ENCODE measurements at regions not wholly inside any gene's neighbourhood (a gene's known extent, or its start where the extent isn't known, plus 50 kb on each side); places are given as distances from the start of the nearest gene placed in this dataset.

- Histone ChIP-seq H3K4me3 (ENCODE audit: insufficient read depth, low read length) (no peak overlapping the region), H3K4me2 (ENCODE audit: insufficient read depth, low read length) (no peak overlapping the region), H4K20me1 (ENCODE audit: insufficient read depth, low read length) (no peaks in the 10 kb centered on the region), H3K9me3 (ENCODE audit: low read depth, low read length) (peaks cover 4% of the 10 kb centered on the region), H3K27me3 (ENCODE audit: insufficient read depth, low read length) (no peaks in the 10 kb centered on the region), H3K36me3 (ENCODE audit: insufficient read depth, low read length) (no peaks in the 10 kb centered on the region), H3K27ac (ENCODE audit: low read depth, low read length) (no peak overlapping the region), H3K4me1 (ENCODE audit: insufficient read depth, low read length) (no peaks in the 10 kb centered on the region), H2AFZ (ENCODE audit: low read length) (no peak overlapping the region), H3K79me2 (ENCODE audit: insufficient read depth, low read length) (no peaks in the 10 kb centered on the region)
- no peak for TF ChIP-seq CTCF (IDR thresholded peaks at IDR 0.05; ENCODE audit: extremely low read depth, low read depth, low read length)
- DNase-seq (ENCODE audit: insufficient read length, low spot score, missing footprints): no peak
Measured at GRCh38 chr2:58954880-58955385, 713.8 kb upstream of the FANCL start.

GRCh38 chr2:58951722-58952121 is 710.6 kb upstream of the FANCL start:
- H3K4me1 ChIP-seq (ENCODE audit: insufficient read depth, low read length): no peaks in the 10 kb centered on the region
- no peaks in the 10 kb centered on the region for H4K20me1 ChIP-seq (ENCODE audit: insufficient read depth, low read length)
- H3K27me3 ChIP-seq (ENCODE audit: insufficient read depth, low read length): no peaks in the 10 kb centered on the region
- no peak for DNase-seq (ENCODE audit: insufficient read length, low spot score, missing footprints)
- TF ChIP-seq CTCF (IDR thresholded peaks at IDR 0.05; ENCODE audit: extremely low read depth, low read depth, low read length): no peak
- H3K9me3 ChIP-seq (ENCODE audit: low read depth, low read length): peaks cover 2% of the 10 kb centered on the region
- H3K36me3 ChIP-seq (ENCODE audit: insufficient read depth, low read length): no peaks in the 10 kb centered on the region
- no peak overlapping the region for H2AFZ ChIP-seq (ENCODE audit: low read length)
- no peaks in the 10 kb centered on the region for H3K79me2 ChIP-seq (ENCODE audit: insufficient read depth, low read length)
- no peak overlapping the region for H3K4me2 ChIP-seq (ENCODE audit: insufficient read depth, low read length)
- no peak overlapping the region for H3K27ac ChIP-seq (ENCODE audit: low read depth, low read length)
- H3K4me3 ChIP-seq (ENCODE audit: insufficient read depth, low read length): no peak overlapping the region

- Histone ChIP-seq H3K27ac (ENCODE audit: low read depth, low read length) (no peak overlapping the region), H3K27me3 (ENCODE audit: insufficient read depth, low read length) (no peaks in the 10 kb centered on the region), H2AFZ (ENCODE audit: low read length) (no peak overlapping the region)
Measured at GRCh38 chr2:58950795-58951462, 709.8 kb upstream of the FANCL start.

More at GRCh38 chr2:58950795-58951462, 709.8 kb upstream of the FANCL start:
- TF ChIP-seq CTCF (IDR thresholded peaks at IDR 0.05; ENCODE audit: extremely low read depth, low read depth, low read length): no peak
- no peaks in the 10 kb centered on the region for H3K4me1 ChIP-seq (ENCODE audit: insufficient read depth, low read length)
- H3K36me3 ChIP-seq (ENCODE audit: insufficient read depth, low read length): no peaks in the 10 kb centered on the region
- no peak overlapping the region for H3K4me2 ChIP-seq (ENCODE audit: insufficient read depth, low read length)
- no peaks in the 10 kb centered on the region for H3K79me2 ChIP-seq (ENCODE audit: insufficient read depth, low read length)
- DNase-seq (ENCODE audit: insufficient read length, low spot score, missing footprints): no peak
- H3K9me3 ChIP-seq (ENCODE audit: low read depth, low read length): peaks cover 2% of the 10 kb centered on the region
- no peaks in the 10 kb centered on the region for H4K20me1 ChIP-seq (ENCODE audit: insufficient read depth, low read length)
- no peak overlapping the region for H3K4me3 ChIP-seq (ENCODE audit: insufficient read depth, low read length)

Data from osteoblast (primary cell).